ENCODE measurements at regions not wholly inside any gene's neighbourhood (a gene's known extent, or its start where the extent isn't known, plus 50 kb on each side); places are given as distances from the start of the nearest gene placed in this dataset.

GRCh38 chr2:53075760-53076159, 691.8 kb upstream of the CHAC2 start:
- H4K20me1 ChIP-seq (ENCODE audit: low read depth, low read length) = no peaks in the 10 kb centered on the region
- no peaks in the 10 kb centered on the region for H3F3A ChIP-seq (ENCODE audit: insufficient read depth)
- no peak overlapping the region for H2AFZ ChIP-seq (ENCODE audit: low read depth, low read length, severe bottlenecking)
- TF ChIP-seq CTCF (IDR thresholded peaks at IDR 0.05; ENCODE audit: insufficient read depth, low read length, poor library complexity, severe bottlenecking) (no peak), EZH2phosphoT487 (conservative IDR thresholded peaks at IDR 0.05; ENCODE audit: low read length) (no peak)
- no peaks in the 10 kb centered on the region for H3K79me2 ChIP-seq (ENCODE audit: insufficient read depth, low read length)
- no peak overlapping the region for H3K27ac ChIP-seq (ENCODE audit: low read depth, low read length)
- no peak overlapping the region for H3K4me2 ChIP-seq (ENCODE audit: low read depth, low read length, poor library complexity, severe bottlenecking)
- no peaks in the 10 kb centered on the region for H3K27me3 ChIP-seq (ENCODE audit: low read length)
- H3K9me2 ChIP-seq (replicated peaks; ENCODE audit: insufficient read depth, low read length) = no peaks in the 10 kb centered on the region
- H3K4me3 ChIP-seq (ENCODE audit: insufficient read depth, low read length, poor library complexity, severe bottlenecking) = no peak overlapping the region
- no peaks in the 10 kb centered on the region for H3K9me3 ChIP-seq (ENCODE audit: insufficient read depth, low read length)
- no peaks in the 10 kb centered on the region for H3K36me3 ChIP-seq (ENCODE audit: low read length)
- no peak overlapping the region for H3K9ac ChIP-seq (ENCODE audit: low read length)

GRCh38 chr2:53067533-53067932, 700.1 kb upstream of the CHAC2 start:
- Histone ChIP-seq H3K27ac (ENCODE audit: low read depth, low read length) (no peak overlapping the region), H3K4me3 (ENCODE audit: insufficient read depth, low read length, poor library complexity, severe bottlenecking) (no peak overlapping the region), H3K9me2 (replicated peaks; ENCODE audit: insufficient read depth, low read length) (no peaks in the 10 kb centered on the region), H3K79me2 (ENCODE audit: insufficient read depth, low read length) (no peaks in the 10 kb centered on the region), H2AFZ (ENCODE audit: low read depth, low read length, severe bottlenecking) (no peak overlapping the region), H3K36me3 (ENCODE audit: low read length) (no peaks in the 10 kb centered on the region), H3F3A (ENCODE audit: insufficient read depth) (no peaks in the 10 kb centered on the region), H4K20me1 (ENCODE audit: low read depth, low read length) (no peaks in the 10 kb centered on the region), H3K4me2 (ENCODE audit: low read depth, low read length, poor library complexity, severe bottlenecking) (no peak overlapping the region), H3K27me3 (ENCODE audit: low read length) (no peaks in the 10 kb centered on the region), H3K9me3 (ENCODE audit: insufficient read depth, low read length) (no peaks in the 10 kb centered on the region), H3K9ac (ENCODE audit: low read length) (no peak overlapping the region)
- TF ChIP-seq CTCF (IDR thresholded peaks at IDR 0.05; ENCODE audit: insufficient read depth, low read length, poor library complexity, severe bottlenecking) (no peak), EZH2phosphoT487 (conservative IDR thresholded peaks at IDR 0.05; ENCODE audit: low read length) (no peak)

GRCh38 chr2:53067056-53067455, 700.5 kb upstream of the CHAC2 start:
- no peak overlapping the region for H3K4me2 ChIP-seq (ENCODE audit: low read depth, low read length, poor library complexity, severe bottlenecking)
- H3K27ac ChIP-seq (ENCODE audit: low read depth, low read length) = no peak overlapping the region

More at GRCh38 chr2:53067056-53067455, 700.5 kb upstream of the CHAC2 start:
- Histone ChIP-seq H3K4me3 (ENCODE audit: insufficient read depth, low read length, poor library complexity, severe bottlenecking) (no peak overlapping the region), H3K36me3 (ENCODE audit: low read length) (no peaks in the 10 kb centered on the region), H4K20me1 (ENCODE audit: low read depth, low read length) (no peaks in the 10 kb centered on the region), H3K9me3 (ENCODE audit: insufficient read depth, low read length) (no peaks in the 10 kb centered on the region), H2AFZ (ENCODE audit: low read depth, low read length, severe bottlenecking) (no peak overlapping the region), H3K79me2 (ENCODE audit: insufficient read depth, low read length) (no peaks in the 10 kb centered on the region), H3F3A (ENCODE audit: insufficient read depth) (no peaks in the 10 kb centered on the region), H3K27me3 (ENCODE audit: low read length) (no peaks in the 10 kb centered on the region), H3K9me2 (replicated peaks; ENCODE audit: insufficient read depth, low read length) (no peaks in the 10 kb centered on the region), H3K9ac (ENCODE audit: low read length) (no peak overlapping the region)
- TF ChIP-seq CTCF (IDR thresholded peaks at IDR 0.05; ENCODE audit: insufficient read depth, low read length, poor library complexity, severe bottlenecking) = no peak

Data from SU-DHL-6 (cell line).